ENCODE measurements at regions not wholly inside any gene's neighbourhood (a gene's known extent, or its start where the extent isn't known, plus 50 kb on each side); places are given as distances from the start of the nearest gene placed in this dataset.
"Not testable (repeated sequence)": the region's sequence is repeated elsewhere in the genome, so short reads cannot be mapped to it uniquely, and the experiment has no call there.

GRCh38 chr18:8999872-9000271 is 102.6 kb upstream of the NDUFV2 start:
- no peaks in the 10 kb centered on the region for H3K36me3 ChIP-seq (ENCODE audit: insufficient read depth, low read length)
- no peak overlapping the region for H3K27ac ChIP-seq (ENCODE audit: low read depth, low read length)
- no peaks in the 10 kb centered on the region for H3K27me3 ChIP-seq (ENCODE audit: insufficient read depth, low read length)
- no peak overlapping the region for H3K4me3 ChIP-seq (ENCODE audit: low read length)
- WGBS, result 74% methylated on average over 9 of the region's 9 CpGs
- H3K4me1 ChIP-seq (ENCODE audit: insufficient read depth, low read length), result peaks cover 12% of the 10 kb centered on the region
- H3K9ac ChIP-seq (ENCODE audit: low read depth, low read length), result no peak overlapping the region
- peaks cover 6% of the 10 kb centered on the region; the same call in 1 of the 2 replicates for H3K9me3 ChIP-seq (ENCODE audit: insufficient read depth, low read depth, low read length)

GRCh38 chr18:9000733-9001132 is 101.8 kb upstream of the NDUFV2 start:
- Histone ChIP-seq H3K27me3 (ENCODE audit: insufficient read depth, low read length) (no peaks in the 10 kb centered on the region), H3K9ac (ENCODE audit: low read depth, low read length) (no peak overlapping the region), H3K27ac (ENCODE audit: low read depth, low read length) (no peak overlapping the region), H3K4me3 (ENCODE audit: low read length) (no peak overlapping the region), H3K36me3 (ENCODE audit: insufficient read depth, low read length) (no peaks in the 10 kb centered on the region), H3K4me1 (ENCODE audit: insufficient read depth, low read length) (peaks cover 12% of the 10 kb centered on the region), H3K9me3 (ENCODE audit: insufficient read depth, low read depth, low read length) (peaks cover 6% of the 10 kb centered on the region; the same call in 1 of the 2 replicates)
- 87% methylated on average over 5 of the region's 5 CpGs for WGBS

- Histone ChIP-seq H3K4me1 (ENCODE audit: insufficient read depth, low read length) (peaks cover 12% of the 10 kb centered on the region), H3K36me3 (ENCODE audit: insufficient read depth, low read length) (no peaks in the 10 kb centered on the region)
- 95% methylated on average over 3 of the region's 3 CpGs for WGBS
Observed at GRCh38 chr18:9001209-9001608, 101.3 kb upstream of the NDUFV2 start.

GRCh38 chr18:9003406-9004100 is 98.9 kb upstream of the NDUFV2 start:
- peaks cover 12% of the 10 kb centered on the region for H3K4me1 ChIP-seq (ENCODE audit: insufficient read depth, low read length)
- H3K9me3 ChIP-seq (ENCODE audit: insufficient read depth, low read depth, low read length), result peaks cover 6% of the 10 kb centered on the region; the same call in 1 of the 2 replicates
- no peak overlapping the region for H3K27ac ChIP-seq (ENCODE audit: low read depth, low read length)
- 95% methylated on average over 3 of the region's 5 CpGs for WGBS
- H3K4me3 ChIP-seq (ENCODE audit: low read length), result no peak overlapping the region
- H3K27me3 ChIP-seq (ENCODE audit: insufficient read depth, low read length), result no peaks in the 10 kb centered on the region
- H3K36me3 ChIP-seq (ENCODE audit: insufficient read depth, low read length), result no peaks in the 10 kb centered on the region
- H3K9ac ChIP-seq (ENCODE audit: low read depth, low read length), result no peak overlapping the region

More at GRCh38 chr18:9001209-9001608, 101.3 kb upstream of the NDUFV2 start:
- Histone ChIP-seq H3K27me3 (ENCODE audit: insufficient read depth, low read length) (no peaks in the 10 kb centered on the region), H3K4me3 (ENCODE audit: low read length) (no peak overlapping the region), H3K27ac (ENCODE audit: low read depth, low read length) (no peak overlapping the region), H3K9me3 (ENCODE audit: insufficient read depth, low read depth, low read length) (peaks cover 6% of the 10 kb centered on the region; the same call in 1 of the 2 replicates), H3K9ac (ENCODE audit: low read depth, low read length) (no peak overlapping the region)

GRCh38 chr18:9004308-9004707 is 98.2 kb upstream of the NDUFV2 start:
- 96% methylated on average over 2 of the region's 2 CpGs for WGBS
- not testable (repeated sequence) for H3K9ac ChIP-seq (ENCODE audit: low read depth, low read length); H3K4me3 ChIP-seq (ENCODE audit: low read length); H3K9me3 ChIP-seq (ENCODE audit: insufficient read depth, low read depth, low read length); H3K27ac ChIP-seq (ENCODE audit: low read depth, low read length); H3K27me3 ChIP-seq (ENCODE audit: insufficient read depth, low read length); H3K4me1 ChIP-seq (ENCODE audit: insufficient read depth, low read length); H3K36me3 ChIP-seq (ENCODE audit: insufficient read depth, low read length)

- not testable (repeated sequence) for H3K9me3 ChIP-seq (ENCODE audit: insufficient read depth, low read depth, low read length); H3K4me3 ChIP-seq (ENCODE audit: low read length); H3K36me3 ChIP-seq (ENCODE audit: insufficient read depth, low read length); H3K9ac ChIP-seq (ENCODE audit: low read depth, low read length); H3K27ac ChIP-seq (ENCODE audit: low read depth, low read length); H3K27me3 ChIP-seq (ENCODE audit: insufficient read depth, low read length); H3K4me1 ChIP-seq (ENCODE audit: insufficient read depth, low read length)
- WGBS, result no CpG with 5 or more reads among the region's 3 CpGs
Observed at GRCh38 chr18:9007700-9008099, 94.8 kb upstream of the NDUFV2 start.

- Histone ChIP-seq H3K4me1 (ENCODE audit: insufficient read depth, low read length) (no peaks in the 10 kb centered on the region), H3K36me3 (ENCODE audit: insufficient read depth, low read length) (no peaks in the 10 kb centered on the region), H3K9me3 (ENCODE audit: insufficient read depth, low read depth, low read length) (0 out of 2 replicates have a peak, but pooled peaks cover under 1% of the 10 kb centered on the region), H3K27ac (ENCODE audit: low read depth, low read length) (no peak overlapping the region), H3K4me3 (ENCODE audit: low read length) (no peak overlapping the region), H3K9ac (ENCODE audit: low read depth, low read length) (no peak overlapping the region), H3K27me3 (ENCODE audit: insufficient read depth, low read length) (no peaks in the 10 kb centered on the region)
- whole genome bisulfite sequencing, result 94% methylated on average over 1 of the region's 5 CpGs
Observed at GRCh38 chr18:9008200-9008708, 94.2 kb upstream of the NDUFV2 start.

GRCh38 chr18:9008709-9009635 is 93.5 kb upstream of the NDUFV2 start:
- 91% methylated on average over 19 of the region's 19 CpGs for WGBS
- no peaks in the 10 kb centered on the region for H3K36me3 ChIP-seq (ENCODE audit: insufficient read depth, low read length)
- H3K27me3 ChIP-seq (ENCODE audit: insufficient read depth, low read length), result no peaks in the 10 kb centered on the region
- no peaks in the 10 kb centered on the region for H3K9me3 ChIP-seq (ENCODE audit: insufficient read depth, low read depth, low read length)
- no peak overlapping the region for H3K9ac ChIP-seq (ENCODE audit: low read depth, low read length)
- H3K27ac ChIP-seq (ENCODE audit: low read depth, low read length), result no peak overlapping the region
- H3K4me1 ChIP-seq (ENCODE audit: insufficient read depth, low read length), result no peaks in the 10 kb centered on the region
- no peak overlapping the region for H3K4me3 ChIP-seq (ENCODE audit: low read length)

- Histone ChIP-seq H3K9ac (ENCODE audit: low read depth, low read length) (no peak overlapping the region), H3K4me1 (ENCODE audit: insufficient read depth, low read length) (no peaks in the 10 kb centered on the region), H3K36me3 (ENCODE audit: insufficient read depth, low read length) (no peaks in the 10 kb centered on the region), H3K9me3 (ENCODE audit: insufficient read depth, low read depth, low read length) (no peaks in the 10 kb centered on the region), H3K4me3 (ENCODE audit: low read length) (no peak overlapping the region), H3K27me3 (ENCODE audit: insufficient read depth, low read length) (no peaks in the 10 kb centered on the region), H3K27ac (ENCODE audit: low read depth, low read length) (no peak overlapping the region)
- 94% methylated on average over 7 of the region's 7 CpGs for WGBS
Observed at GRCh38 chr18:9009703-9010488, 92.6 kb upstream of the NDUFV2 start.

GRCh38 chr18:9011431-9011830 is 91.1 kb upstream of the NDUFV2 start:
- Histone ChIP-seq H3K27me3 (ENCODE audit: insufficient read depth, low read length) (no peaks in the 10 kb centered on the region), H3K36me3 (ENCODE audit: insufficient read depth, low read length) (no peaks in the 10 kb centered on the region), H3K4me3 (ENCODE audit: low read length) (no peak overlapping the region), H3K9ac (ENCODE audit: low read depth, low read length) (no peak overlapping the region), H3K9me3 (ENCODE audit: insufficient read depth, low read depth, low read length) (no peaks in the 10 kb centered on the region), H3K27ac (ENCODE audit: low read depth, low read length) (no peak overlapping the region), H3K4me1 (ENCODE audit: insufficient read depth, low read length) (peaks cover 1% of the 10 kb centered on the region)
- WGBS, result 90% methylated on average over 5 of the region's 5 CpGs

Measured in HUES64 (cell line).